ENCODE measurements at regions not wholly inside any gene's neighbourhood (a gene's known extent, or its start where the extent isn't known, plus 50 kb on each side); places are given as distances from the start of the nearest gene placed in this dataset.
"Not testable (repeated sequence)": the region's sequence is repeated elsewhere in the genome, so short reads cannot be mapped to it uniquely, and the experiment has no call there.

- TF ChIP-seq CTCF, POLR2A (IDR thresholded peaks at IDR 0.05): not testable (repeated sequence)
Measured at GRCh38 chr7:25602730-25603426, 374.6 kb upstream of the NPVF start.

Measured in sigmoid colon (tissue), 3 donors.